ENCODE measurements at regions not wholly inside any gene's neighbourhood (a gene's known extent, or its start where the extent isn't known, plus 50 kb on each side); places are given as distances from the start of the nearest gene placed in this dataset.
"Not testable (repeated sequence)": the region's sequence is repeated elsewhere in the genome, so short reads cannot be mapped to it uniquely, and the experiment has no call there.

GRCh38 chr9:82132024-82132423 lies 143.5 kb downstream of the SPATA31D1 start:
- no peak overlapping the region for H3K4me3 ChIP-seq (ENCODE audit: control insufficient read depth, low read depth, low read length)
- DNase-seq (ENCODE audit: low read depth) = no peak
- no peak for TF ChIP-seq CTCF (conservative IDR thresholded peaks at IDR 0.05; ENCODE audit: control insufficient read depth, insufficient read depth, low read depth, low read length)

- no peak for TF ChIP-seq CTCF (conservative IDR thresholded peaks at IDR 0.05; ENCODE audit: control insufficient read depth, insufficient read depth, low read depth, low read length)
- DNase-seq (ENCODE audit: low read depth) = peak; percentile 41
Observed at GRCh38 chr9:82134010-82134409, 145.4 kb downstream of the SPATA31D1 start.

GRCh38 chr9:82135106-82135505 lies 146.5 kb downstream of the SPATA31D1 start:
- no peak for TF ChIP-seq CTCF (conservative IDR thresholded peaks at IDR 0.05; ENCODE audit: control insufficient read depth, insufficient read depth, low read depth, low read length)

More at GRCh38 chr9:82134010-82134409, 145.4 kb downstream of the SPATA31D1 start:
- no peak overlapping the region for H3K4me3 ChIP-seq (ENCODE audit: control insufficient read depth, low read depth, low read length)

GRCh38 chr9:82138081-82138480 lies 149.5 kb downstream of the SPATA31D1 start:
- not testable (repeated sequence) for DNase-seq (ENCODE audit: low read depth)

More at GRCh38 chr9:82135106-82135505, 146.5 kb downstream of the SPATA31D1 start:
- no peak overlapping the region for H3K4me3 ChIP-seq (ENCODE audit: control insufficient read depth, low read depth, low read length)
- DNase-seq (ENCODE audit: low read depth) = no peak

GRCh38 chr9:82140471-82140870 lies 151.9 kb downstream of the SPATA31D1 start:
- H3K4me3 ChIP-seq (ENCODE audit: control insufficient read depth, low read depth, low read length) = no peak overlapping the region
- no peak for DNase-seq (ENCODE audit: low read depth)
- TF ChIP-seq CTCF (conservative IDR thresholded peaks at IDR 0.05; ENCODE audit: control insufficient read depth, insufficient read depth, low read depth, low read length) = no peak

More at GRCh38 chr9:82138081-82138480, 149.5 kb downstream of the SPATA31D1 start:
- H3K4me3 ChIP-seq (ENCODE audit: control insufficient read depth, low read depth, low read length) = not testable (repeated sequence)

GRCh38 chr9:82144803-82145202 lies 156.2 kb downstream of the SPATA31D1 start:
- no peak for TF ChIP-seq CTCF (conservative IDR thresholded peaks at IDR 0.05; ENCODE audit: control insufficient read depth, insufficient read depth, low read depth, low read length)
- DNase-seq (ENCODE audit: low read depth) = no peak
- H3K4me3 ChIP-seq (ENCODE audit: control insufficient read depth, low read depth, low read length) = no peak overlapping the region

GRCh38 chr9:82146677-82147076 lies 158.1 kb downstream of the SPATA31D1 start:
- no peak overlapping the region for H3K4me3 ChIP-seq (ENCODE audit: control insufficient read depth, low read depth, low read length)
- TF ChIP-seq CTCF (conservative IDR thresholded peaks at IDR 0.05; ENCODE audit: control insufficient read depth, insufficient read depth, low read depth, low read length) = no peak
- no peak for DNase-seq (ENCODE audit: low read depth)

All from fibroblast of mammary gland (primary cell).